Neural cell (in vitro differentiated cells): ENCODE measurements at regions not wholly inside any gene's neighbourhood (a gene's known extent, or its start where the extent isn't known, plus 50 kb on each side); places are given as distances from the start of the nearest gene placed in this dataset.

Source experiments
- EZH2 ChIP-seq: fragments of 200-600, 300-800 bp; shearing (Covaris generic), sonication (generic); IDR thresholded peaks from 2 replicates; pipeline ENCODE4 v1.6.1; 2014; ENCODE audit warnings: antibody characterized with exemption, low read length, borderline replicate concordance, mild to moderate bottlenecking; ENCODE audit not compliant: insufficient read depth, poor library complexity, severe bottlenecking
- MXI1 ChIP-seq: fragments of 450-650 bp; conservative IDR thresholded peaks from 2 replicates; pipeline ENCODE4 v1.6.1; 2014; ENCODE audit warnings: antibody characterized with exemption, mild to moderate bottlenecking; ENCODE audit not compliant: poor library complexity, severe bottlenecking
- POLR2AphosphoS5 ChIP-seq: IDR thresholded peaks from 2 replicates; pipeline ENCODE4 v1.6.1; 2012
- REST ChIP-seq: IDR thresholded peaks from 2 replicates; pipeline ENCODE4 v1.6.1; 2012; ENCODE audit warnings: borderline replicate concordance
- TF ChIP-seq, protein P1 (sequence below): fragments of 450-650 bp; IDR thresholded peaks from 2 replicates; pipeline ENCODE4 v1.5.1; 2014; ENCODE audit warnings: antibody characterized with exemption, mild to moderate bottlenecking, moderate library complexity; ENCODE audit not compliant: poor library complexity, severe bottlenecking

GRCh38 chr2:145827235-145827634, 1307.3 kb upstream of the ZEB2 start:
- TF ChIP-seq, protein P1, sequence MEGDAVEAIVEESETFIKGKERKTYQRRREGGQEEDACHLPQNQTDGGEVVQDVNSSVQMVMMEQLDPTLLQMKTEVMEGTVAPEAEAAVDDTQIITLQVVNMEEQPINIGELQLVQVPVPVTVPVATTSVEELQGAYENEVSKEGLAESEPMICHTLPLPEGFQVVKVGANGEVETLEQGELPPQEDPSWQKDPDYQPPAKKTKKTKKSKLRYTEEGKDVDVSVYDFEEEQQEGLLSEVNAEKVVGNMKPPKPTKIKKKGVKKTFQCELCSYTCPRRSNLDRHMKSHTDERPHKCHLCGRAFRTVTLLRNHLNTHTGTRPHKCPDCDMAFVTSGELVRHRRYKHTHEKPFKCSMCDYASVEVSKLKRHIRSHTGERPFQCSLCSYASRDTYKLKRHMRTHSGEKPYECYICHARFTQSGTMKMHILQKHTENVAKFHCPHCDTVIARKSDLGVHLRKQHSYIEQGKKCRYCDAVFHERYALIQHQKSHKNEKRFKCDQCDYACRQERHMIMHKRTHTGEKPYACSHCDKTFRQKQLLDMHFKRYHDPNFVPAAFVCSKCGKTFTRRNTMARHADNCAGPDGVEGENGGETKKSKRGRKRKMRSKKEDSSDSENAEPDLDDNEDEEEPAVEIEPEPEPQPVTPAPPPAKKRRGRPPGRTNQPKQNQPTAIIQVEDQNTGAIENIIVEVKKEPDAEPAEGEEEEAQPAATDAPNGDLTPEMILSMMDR = no peak
- no peak for TF ChIP-seq POLR2AphosphoS5
- no peak for TF ChIP-seq REST
- TF ChIP-seq EZH2 = no peak
- TF ChIP-seq MXI1 = no peak
